ENCODE measurements at regions not wholly inside any gene's neighbourhood (a gene's known extent, or its start where the extent isn't known, plus 50 kb on each side); places are given as distances from the start of the nearest gene placed in this dataset.

DNA sequence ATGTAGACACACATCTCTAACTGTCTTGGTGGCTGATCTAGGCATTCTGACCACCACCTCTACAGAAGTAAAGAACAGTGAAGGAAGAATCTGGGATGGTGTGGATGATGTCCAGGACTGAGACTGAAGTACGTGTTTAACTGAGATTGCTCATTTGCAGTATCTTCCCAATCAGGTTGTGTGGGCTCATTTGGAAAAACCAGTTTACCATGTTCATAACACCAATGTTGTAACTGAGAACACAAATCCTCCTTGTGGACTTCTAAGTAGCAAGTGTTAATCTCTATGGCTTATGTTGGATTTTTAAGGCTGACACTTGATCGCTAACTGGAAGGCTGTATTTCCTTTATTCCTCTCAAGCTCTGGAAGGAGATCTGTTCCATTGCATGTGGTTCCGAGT lies 144.7 kb downstream of the ZNF518B start:
- TF ChIP-seq EP300 (IDR thresholded peaks at IDR 0.05) (no peak), CTCF (IDR thresholded peaks at IDR 0.05) (no peak), POLR2A (IDR thresholded peaks at IDR 0.05) (no peak), POLR2AphosphoS5 (IDR thresholded peaks at IDR 0.05) (no peak)
